SK-N-SH (cell line): ENCODE measurements at regions not wholly inside any gene's neighbourhood (a gene's known extent, or its start where the extent isn't known, plus 50 kb on each side); places are given as distances from the start of the nearest gene placed in this dataset.
A peak's percentile ranks its signal among the peaks of the same experiment; 100 is the strongest.
"Not testable (repeated sequence)": the region's sequence is repeated elsewhere in the genome, so short reads cannot be mapped to it uniquely, and the experiment has no call there.

Source experiments
- CTCF ChIA-PET: fragments of 300-600, 350-600 bp; formaldehyde crosslinking; extraction: SDS; loops from one replicate; lab custom pipeline; 2021; lab: Yijun Ruan, JAX
- POLR2A ChIA-PET: fragments of 350-600 bp; sonication (Branson Sonifier 250); formaldehyde crosslinking; extraction: SDS; loops from one replicate; lab custom pipeline; 2020; ENCODE audit warnings: antibody characterized with exemption, inconsistent platforms; lab: Yijun Ruan, JAX
- DNase-seq: peaks from one replicate; pipeline ENCODE4 v3.0.0; 2012
- H2AFZ ChIP-seq: fragments of 200-600 bp; sonication (generic); 2 replicates; pipeline ENCODE4 v1.8.1; 2016; ENCODE audit warnings: antibody characterized with exemption, mild to moderate bottlenecking, low read depth
- H3F3A ChIP-seq: fragments of 200-600 bp; sonication (generic); replicated peaks from 2 replicates; pipeline ENCODE3; 2016; ENCODE audit warnings: antibody characterized with exemption, mild to moderate bottlenecking; ENCODE audit not compliant: insufficient read depth
- H3K27ac ChIP-seq, 2 experiments: fragments of 200-500 bp in 1 of 2; fragments of 200-600 bp in 1 of 2; sonication (Bioruptor generic) in 1 of 2; sonication (generic), shearing (Covaris generic) in 1 of 2; 2 replicates each; pipeline versions ENCODE4 v1.5.1 to v1.6.1; 2014 to 2016; ENCODE audit warnings: low read depth in 2 of 2, inconsistent platforms in 1 of 2, low read length in 1 of 2, mild to moderate bottlenecking in 1 of 2, mixed read lengths in 1 of 2
- H3K27me3 ChIP-seq: fragments of 200-600 bp; sonication (generic), shearing (Covaris generic); 2 replicates; pipeline ENCODE4 v1.6.1; 2016; ENCODE audit warnings: mixed run types; ENCODE audit not compliant: insufficient read depth
- H3K36me3 ChIP-seq, 2 experiments: fragments of 200-500 bp in 1 of 2; fragments of 200-600 bp in 1 of 2; sonication (Bioruptor generic) in 1 of 2; sonication (generic) in 1 of 2; replicated peaks in 1 of 2; 2 replicates each; pipeline versions ENCODE3 to v1.5.1; 2014 to 2016; ENCODE audit warnings: low read length in 1 of 2, mild to moderate bottlenecking in 1 of 2; ENCODE audit not compliant: insufficient read depth in 2 of 2, control insufficient read depth in 1 of 2
- H3K4me1 ChIP-seq, 2 experiments: fragments of 200-500 bp in 1 of 2; fragments of 200-600 bp in 1 of 2; sonication (Bioruptor generic) in 1 of 2; sonication (generic), shearing (Covaris generic) in 1 of 2; 2 replicates each; pipeline versions ENCODE4 v1.5.1 to v1.6.1; 2014 to 2016; ENCODE audit warnings: low read depth in 1 of 2, low read length in 1 of 2, mixed run types in 1 of 2; ENCODE audit not compliant: insufficient read depth in 2 of 2, control insufficient read depth in 1 of 2
- H3K4me2 ChIP-seq: fragments of 200-600 bp; sonication (generic), shearing (Covaris generic); 2 replicates; pipeline ENCODE4 v1.6.1; 2017; ENCODE audit warnings: mixed run types
- H3K4me3 ChIP-seq, 2 experiments: fragments of 200-500 bp in 1 of 2; fragments of 200-600 bp in 1 of 2; sonication (Bioruptor generic) in 1 of 2; sonication (generic), shearing (Covaris generic) in 1 of 2; 2 replicates each; pipeline versions ENCODE4 v1.5.1 to v1.8.1; 2014 to 2016; ENCODE audit warnings: low read depth in 2 of 2, inconsistent platforms in 1 of 2, low read length in 1 of 2, mild to moderate bottlenecking in 1 of 2, mixed read lengths in 1 of 2, moderate library complexity in 1 of 2
- H3K79me2 ChIP-seq: fragments of 200-600 bp; sonication (generic); 2 replicates; pipeline ENCODE4 v1.8.1; 2017; ENCODE audit warnings: mild to moderate bottlenecking; ENCODE audit not compliant: insufficient read depth
- H3K9ac ChIP-seq: fragments of 200-600 bp; sonication (generic); 2 replicates; pipeline ENCODE4 v1.6.1; 2017; ENCODE audit warnings: mixed run types
- H3K9me2 ChIP-seq: fragments of 200-600 bp; sonication (generic); 2 replicates; pipeline ENCODE4 v1.6.1; 2017; ENCODE audit warnings: mixed run types
- H3K9me3 ChIP-seq: fragments of 200-600 bp; sonication (generic); 2 replicates; pipeline ENCODE4 v1.6.1; 2017; ENCODE audit warnings: mixed run types, mild to moderate bottlenecking, moderate library complexity
- H4K20me1 ChIP-seq: fragments of 200-600 bp; sonication (generic); 2 replicates; pipeline ENCODE4 v1.6.1; 2017; ENCODE audit warnings: mild to moderate bottlenecking, mixed run types; ENCODE audit not compliant: insufficient read depth
- EZH2phosphoT487 ChIP-seq: fragments of 200-600 bp; sonication (generic); IDR thresholded peaks from 2 replicates; pipeline ENCODE4 v1.6.1; 2017; ENCODE audit warnings: low read depth, mixed run types, mild to moderate bottlenecking, antibody characterized with exemption, moderate library complexity, borderline replicate concordance
- FOSL2 ChIP-seq: IDR thresholded peaks from 2 replicates; pipeline ENCODE4 v1.4.0; 2012; ENCODE audit warnings: low read depth, mild to moderate bottlenecking, moderate library complexity, borderline replicate concordance
- FOXM1 ChIP-seq: IDR thresholded peaks from 2 replicates; pipeline ENCODE4 v1.4.0; 2012; ENCODE audit warnings: low read depth, mild to moderate bottlenecking
- JUND ChIP-seq: IDR thresholded peaks from 2 replicates; pipeline ENCODE4 v1.4.0; 2012
- RAD21 ChIP-seq: IDR thresholded peaks from 2 replicates; pipeline ENCODE4 v1.6.1; 2012; ENCODE audit warnings: mild to moderate bottlenecking, low read length
- REST ChIP-seq: IDR thresholded peaks from 2 replicates; pipeline ENCODE4 v1.6.1; 2012; ENCODE audit warnings: mild to moderate bottlenecking, low read depth, low read length, moderate library complexity
- RFX5 ChIP-seq: IDR thresholded peaks from 2 replicates; pipeline ENCODE4 v1.6.1; 2012; ENCODE audit warnings: mild to moderate bottlenecking, improper control_type of control experiment, low read length
- SMC3 ChIP-seq: IDR thresholded peaks from 2 replicates; pipeline ENCODE4 v1.6.1; 2012; ENCODE audit warnings: low read depth, low read length, improper control_type of control experiment
- TAF1 ChIP-seq: IDR thresholded peaks from 2 replicates; pipeline ENCODE4 v1.6.1; 2012; ENCODE audit warnings: low read depth, mild to moderate bottlenecking, low read length, moderate library complexity, borderline replicate concordance
- TCF12 ChIP-seq: IDR thresholded peaks from 2 replicates; pipeline ENCODE4 v1.4.0; 2012
- USF2 ChIP-seq: fragments of 150-350 bp; IDR thresholded peaks from 2 replicates; pipeline ENCODE4 v1.6.1; 2017; ENCODE audit warnings: antibody characterized with exemption, low read length, low read depth, borderline replicate concordance
- WGBS: methylation state at CpG from one replicate; pipeline ENCODE4 v1.1.6; 2017; ENCODE audit warnings: low lambda C conversion rate; 5-methylcytosine and 5-hydroxymethylcytosine counted together

- Histone ChIP-seq H3K79me2 (no peaks in the 10 kb centered on the region), H2AFZ (no peak overlapping the region), H3K4me3 (no peak overlapping the region), H3K9me3 (no peaks in the 10 kb centered on the region), H3K9ac (no peak overlapping the region), H3K4me1 (no peaks in the 10 kb centered on the region), H3K27ac (no peak overlapping the region), H3K9me2 (no peaks in the 10 kb centered on the region), H4K20me1 (no peaks in the 10 kb centered on the region), H3K4me2 (no peak overlapping the region), H3K36me3 (no peaks in the 10 kb centered on the region), H3F3A (no peaks in the 10 kb centered on the region), H3K27me3 (no peaks in the 10 kb centered on the region)
- ChIA-PET CTCF (no interaction called here), POLR2A (no interaction called here)
- WGBS: 75% methylated on average over 37 of the region's 44 CpGs
- TF ChIP-seq REST (no peak), TCF12 (no peak), USF2 (no peak), JUND (no peak), RFX5 (no peak), SMC3 (no peak), FOSL2 (no peak), RAD21 (no peak), FOXM1 (no peak), TAF1 (no peak), EZH2phosphoT487 (no peak)
- DNase-seq: peak; percentile 0
Observed at GRCh38 chr16:34803683-34804416, 1344.4 kb downstream of the TP53TG3F start.

- WGBS: 1% methylated on average over 1 of the region's 1 CpG
- H3K4me3 ChIP-seq, POLR2A ChIA-PET, H3K9me3 ChIP-seq, H3K79me2 ChIP-seq, H3K27ac ChIP-seq, H4K20me1 ChIP-seq, H3K27me3 ChIP-seq, H3K4me2 ChIP-seq, H3K4me1 ChIP-seq, CTCF ChIA-PET, H3F3A ChIP-seq, H2AFZ ChIP-seq, H3K9ac ChIP-seq, H3K36me3 ChIP-seq, H3K9me2 ChIP-seq, DNase-seq: not testable (repeated sequence)
Observed at GRCh38 chr16:34806992-34807644, 1347.7 kb downstream of the TP53TG3F start.

GRCh38 chr16:34807844-34808243 is 1348.4 kb downstream of the TP53TG3F start:
- CTCF ChIA-PET, H3K27ac ChIP-seq, H4K20me1 ChIP-seq, H3K4me1 ChIP-seq, H3K9ac ChIP-seq, H2AFZ ChIP-seq, H3K79me2 ChIP-seq, H3K4me2 ChIP-seq, H3K9me2 ChIP-seq, H3K9me3 ChIP-seq, DNase-seq, H3F3A ChIP-seq, H3K4me3 ChIP-seq, POLR2A ChIA-PET, H3K27me3 ChIP-seq, H3K36me3 ChIP-seq: not testable (repeated sequence)

GRCh38 chr16:34808530-34808929 is 1349.1 kb downstream of the TP53TG3F start:
- H3K4me3 ChIP-seq, H3K27me3 ChIP-seq, H3K4me1 ChIP-seq, H3K79me2 ChIP-seq, CTCF ChIA-PET, H3F3A ChIP-seq, H3K4me2 ChIP-seq, H3K9ac ChIP-seq, H3K9me2 ChIP-seq, H2AFZ ChIP-seq, H3K27ac ChIP-seq, DNase-seq, H4K20me1 ChIP-seq, POLR2A ChIA-PET, H3K9me3 ChIP-seq, H3K36me3 ChIP-seq: not testable (repeated sequence)
- WGBS: 2% methylated on average over 2 of the region's 2 CpGs
